Ishikawa (cell line): ENCODE measurements at regions not wholly inside any gene's neighbourhood (a gene's known extent, or its start where the extent isn't known, plus 50 kb on each side); places are given as distances from the start of the nearest gene placed in this dataset.

Source experiments
- CEBPB ChIP-seq: IDR thresholded peaks from 2 replicates; pipeline ENCODE4 v1.6.1; 2012
- EP300 ChIP-seq: IDR thresholded peaks from 2 replicates; pipeline ENCODE4 v1.6.1; 2012; ENCODE audit warnings: borderline replicate concordance
- FOXM1 ChIP-seq: IDR thresholded peaks from 2 replicates; pipeline ENCODE4 v1.6.1; 2012; ENCODE audit warnings: low read depth, borderline replicate concordance
- MAX ChIP-seq: IDR thresholded peaks from 2 replicates; pipeline ENCODE4 v1.6.1; 2012
- TEAD4 ChIP-seq: IDR thresholded peaks from 2 replicates; pipeline ENCODE4 v1.6.1; 2012
- ZBTB7A ChIP-seq: IDR thresholded peaks from 2 replicates; pipeline ENCODE4 v1.6.1; 2012; ENCODE audit warnings: low read depth

GRCh38 chr13:99693852-99694611 is 192.8 kb downstream of the TM9SF2 start:
- TF ChIP-seq CEBPB (no peak), TEAD4 (no peak), ZBTB7A (no peak), EP300 (no peak), FOXM1 (no peak), MAX (no peak)
